RPMI7951 (cell line): ENCODE measurements at regions not wholly inside any gene's neighbourhood (a gene's known extent, or its start where the extent isn't known, plus 50 kb on each side); places are given as distances from the start of the nearest gene placed in this dataset.
A peak's percentile ranks its signal among the peaks of the same experiment; 100 is the strongest.
"Not testable (repeated sequence)": the region's sequence is repeated elsewhere in the genome, so short reads cannot be mapped to it uniquely, and the experiment has no call there.

Experiments
- DNase-seq: peaks from one replicate; pipeline ENCODE4 v3.0.0-alpha.2; 2012; ENCODE audit warnings: low read depth

DNA sequence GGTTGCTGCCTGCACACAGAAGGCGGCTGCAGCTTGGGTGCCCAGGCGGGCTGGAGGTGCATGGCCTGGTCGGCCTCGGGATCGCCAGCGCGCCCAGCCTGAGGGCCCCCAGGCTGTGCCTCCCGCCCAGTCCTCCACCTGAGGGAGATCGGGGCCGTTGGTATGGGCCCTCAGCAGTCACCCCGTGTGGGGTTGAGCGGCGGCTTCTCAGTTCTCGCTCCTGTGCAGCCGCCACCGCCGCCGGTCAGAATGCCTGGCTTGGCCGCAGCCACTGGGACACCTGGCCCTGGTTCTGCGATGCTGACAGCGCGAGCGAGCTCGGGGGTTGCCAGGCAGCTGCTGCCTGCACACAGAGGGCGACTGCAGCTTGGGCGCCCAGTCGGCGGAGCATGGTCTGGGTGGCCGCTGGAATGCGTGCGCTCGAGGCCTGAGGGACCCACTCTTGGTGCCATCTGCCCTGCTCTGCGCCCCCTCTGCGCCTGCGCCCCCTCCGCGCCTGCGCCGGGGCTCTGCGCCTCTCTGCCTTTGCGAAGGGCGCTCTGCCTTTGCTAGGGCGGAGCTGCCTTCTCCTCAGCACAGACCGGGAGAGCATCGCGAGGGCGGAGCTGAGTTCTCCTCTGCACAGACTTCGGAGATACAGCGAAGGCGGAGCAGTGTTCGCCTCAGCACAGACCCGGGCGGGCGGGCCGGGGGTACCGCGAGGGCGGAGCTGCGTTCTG, 84.6 kb upstream of the ZNG1F start:
- peak; percentile 51 for DNase-seq

GRCh38 chr9:41272879-41273548, 83.9 kb upstream of the ZNG1F start:
- peak; percentile 1 for DNase-seq

DNA sequence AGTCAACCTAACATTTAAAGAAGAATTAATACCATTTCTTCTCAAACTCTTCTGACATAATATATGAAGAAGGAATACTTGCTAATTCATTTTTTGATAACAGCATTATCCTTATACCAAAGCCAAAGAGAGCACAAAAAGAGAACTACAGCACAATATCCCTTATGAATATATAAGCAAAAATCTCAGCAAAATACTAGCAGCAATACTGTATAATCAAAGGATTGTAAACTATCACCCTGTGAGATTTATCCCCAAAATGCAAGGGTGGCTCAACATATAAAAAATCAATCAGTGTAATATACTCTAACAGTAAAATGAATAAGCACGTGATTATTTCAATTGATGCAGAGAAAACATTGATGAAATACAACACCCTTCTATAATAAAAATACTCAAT, 81.9 kb upstream of the ZNG1F start:
- DNase-seq = not testable (repeated sequence)

GRCh38 chr9:41269471-41269870, 80.4 kb upstream of the ZNG1F start:
- DNase-seq = peak; percentile 59

- peak; percentile 79 for DNase-seq
Observed at GRCh38 chr9:41269054-41269453, 79.9 kb upstream of the ZNG1F start.

DNA sequence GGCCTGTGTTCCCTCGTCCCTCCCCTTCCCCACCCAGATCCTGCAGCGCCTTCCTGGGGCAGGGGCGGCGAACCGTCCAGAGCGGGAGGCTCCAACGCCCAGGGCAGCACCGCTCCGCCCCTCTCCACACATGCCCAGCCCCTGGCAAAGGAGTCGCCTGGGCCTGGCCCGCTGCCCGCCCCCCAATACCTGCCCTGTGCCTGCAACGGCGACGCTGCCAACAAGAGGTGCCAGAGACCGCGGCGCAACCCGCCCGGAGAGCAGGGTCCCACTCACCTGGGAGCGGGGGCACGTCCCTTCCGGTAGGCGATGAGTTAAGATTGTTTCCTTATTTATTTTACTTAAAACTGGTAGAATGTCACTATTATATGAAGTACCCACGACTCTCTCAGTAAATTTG, 77.5 kb upstream of the ZNG1F start:
- not testable (repeated sequence) for DNase-seq

GRCh38 chr9:41266000-41266399, 76.9 kb upstream of the ZNG1F start:
- DNase-seq = not testable (repeated sequence)

- DNase-seq = not testable (repeated sequence)
Observed at GRCh38 chr9:41251973-41252372, 62.9 kb upstream of the ZNG1F start.

DNA sequence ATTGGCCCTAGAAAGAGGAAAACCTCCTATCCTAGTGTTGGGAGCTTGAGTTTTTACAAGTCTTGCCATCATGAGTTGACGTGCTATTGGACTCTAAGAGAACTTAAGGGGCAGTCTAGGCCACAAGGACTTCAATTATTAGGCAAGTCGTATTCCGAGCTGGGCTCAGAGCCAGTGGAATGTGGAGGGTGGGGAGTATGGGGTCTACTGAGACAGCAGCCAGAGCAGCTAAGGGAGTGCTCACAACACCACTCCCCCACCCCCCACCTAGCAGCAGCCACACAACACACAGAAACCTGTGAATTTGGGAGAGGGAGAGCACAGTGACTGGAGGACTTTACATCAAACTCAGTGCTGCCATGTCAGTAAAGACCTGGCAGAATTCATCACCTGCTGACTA, 62.0 kb upstream of the ZNG1F start:
- DNase-seq = not testable (repeated sequence)

DNA sequence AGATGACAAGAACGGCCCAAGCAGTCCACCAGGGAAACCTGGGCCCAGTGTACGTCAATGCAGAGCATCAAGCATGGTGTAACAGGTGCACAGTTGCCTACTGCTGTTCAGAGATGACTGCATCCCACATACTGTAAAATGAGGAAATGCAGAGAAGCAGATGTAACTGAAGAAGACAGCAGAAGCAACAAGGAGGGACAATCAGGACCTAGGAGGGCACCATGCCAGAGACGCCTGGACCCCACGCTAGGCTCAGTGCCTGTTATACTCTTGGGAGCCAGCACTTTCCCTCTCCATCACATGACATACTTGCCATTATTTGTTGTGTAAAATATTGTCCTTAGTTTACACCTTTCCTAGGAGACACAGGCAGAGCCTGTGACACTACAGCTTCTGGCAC, 57.6 kb upstream of the ZNG1F start:
- DNase-seq = not testable (repeated sequence)
